ENCODE measurements at regions not wholly inside any gene's neighbourhood (a gene's known extent, or its start where the extent isn't known, plus 50 kb on each side); places are given as distances from the start of the nearest gene placed in this dataset.

DNA sequence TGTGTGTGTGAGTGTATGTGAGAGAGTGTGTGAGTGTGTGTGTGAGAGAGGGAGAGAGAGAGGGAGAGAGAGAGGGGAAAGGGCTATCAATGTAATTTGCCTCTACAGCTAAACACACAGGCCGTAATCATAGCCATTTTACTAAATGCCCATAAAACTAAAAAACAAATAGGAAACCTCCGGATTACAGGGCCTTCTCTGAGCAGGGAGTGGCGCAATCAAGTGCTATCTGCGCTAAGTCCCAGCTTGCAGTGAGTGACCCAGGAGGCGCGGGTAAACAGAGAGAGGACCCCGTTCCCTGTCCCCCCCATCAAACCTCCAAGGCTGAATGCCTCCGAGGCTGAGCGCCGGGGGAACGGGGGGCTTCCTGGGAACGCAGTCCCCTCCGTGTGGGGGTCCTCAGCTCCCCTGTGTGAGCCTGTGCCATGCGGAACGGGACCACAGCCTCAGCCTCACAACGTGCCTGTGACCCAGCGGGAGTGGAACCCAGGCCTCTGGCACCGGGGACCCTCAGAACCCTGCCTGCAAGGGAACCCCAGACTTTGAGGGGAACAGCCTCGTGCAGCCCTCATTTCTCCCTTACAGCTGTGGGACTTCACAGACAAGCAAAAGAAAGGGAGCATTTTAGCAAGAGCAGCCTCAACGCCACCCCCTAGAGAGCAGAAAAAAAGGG is 54.7 kb upstream of the ID2 start:
- TF ChIP-seq NFIC (IDR thresholded peaks at IDR 0.05) (no peak), RAD21 (IDR thresholded peaks at IDR 0.05; ENCODE audit: low read depth) (no peak), FOXM1 (IDR thresholded peaks at IDR 0.05; ENCODE audit: borderline replicate concordance, low read depth) (no peak), EP300 (IDR thresholded peaks at IDR 0.05; ENCODE audit: borderline replicate concordance) (no peak), EGR1 (IDR thresholded peaks at IDR 0.05) (no peak), TCF12 (IDR thresholded peaks at IDR 0.05; ENCODE audit: low read depth) (no peak), CEBPB (IDR thresholded peaks at IDR 0.05) (no peak), ZBTB7A (IDR thresholded peaks at IDR 0.05; ENCODE audit: low read depth) (no peak), YY1 (IDR thresholded peaks at IDR 0.05; ENCODE audit: low read depth) (no peak), TAF1 (IDR thresholded peaks at IDR 0.05; ENCODE audit: low read depth) (no peak), TEAD4 (IDR thresholded peaks at IDR 0.05) (no peak), CREB1 (IDR thresholded peaks at IDR 0.05; ENCODE audit: low read depth) (no peak)
- TF ChIP-seq, protein P1, sequence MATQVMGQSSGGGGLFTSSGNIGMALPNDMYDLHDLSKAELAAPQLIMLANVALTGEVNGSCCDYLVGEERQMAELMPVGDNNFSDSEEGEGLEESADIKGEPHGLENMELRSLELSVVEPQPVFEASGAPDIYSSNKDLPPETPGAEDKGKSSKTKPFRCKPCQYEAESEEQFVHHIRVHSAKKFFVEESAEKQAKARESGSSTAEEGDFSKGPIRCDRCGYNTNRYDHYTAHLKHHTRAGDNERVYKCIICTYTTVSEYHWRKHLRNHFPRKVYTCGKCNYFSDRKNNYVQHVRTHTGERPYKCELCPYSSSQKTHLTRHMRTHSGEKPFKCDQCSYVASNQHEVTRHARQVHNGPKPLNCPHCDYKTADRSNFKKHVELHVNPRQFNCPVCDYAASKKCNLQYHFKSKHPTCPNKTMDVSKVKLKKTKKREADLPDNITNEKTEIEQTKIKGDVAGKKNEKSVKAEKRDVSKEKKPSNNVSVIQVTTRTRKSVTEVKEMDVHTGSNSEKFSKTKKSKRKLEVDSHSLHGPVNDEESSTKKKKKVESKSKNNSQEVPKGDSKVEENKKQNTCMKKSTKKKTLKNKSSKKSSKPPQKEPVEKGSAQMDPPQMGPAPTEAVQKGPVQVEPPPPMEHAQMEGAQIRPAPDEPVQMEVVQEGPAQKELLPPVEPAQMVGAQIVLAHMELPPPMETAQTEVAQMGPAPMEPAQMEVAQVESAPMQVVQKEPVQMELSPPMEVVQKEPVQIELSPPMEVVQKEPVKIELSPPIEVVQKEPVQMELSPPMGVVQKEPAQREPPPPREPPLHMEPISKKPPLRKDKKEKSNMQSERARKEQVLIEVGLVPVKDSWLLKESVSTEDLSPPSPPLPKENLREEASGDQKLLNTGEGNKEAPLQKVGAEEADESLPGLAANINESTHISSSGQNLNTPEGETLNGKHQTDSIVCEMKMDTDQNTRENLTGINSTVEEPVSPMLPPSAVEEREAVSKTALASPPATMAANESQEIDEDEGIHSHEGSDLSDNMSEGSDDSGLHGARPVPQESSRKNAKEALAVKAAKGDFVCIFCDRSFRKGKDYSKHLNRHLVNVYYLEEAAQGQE (IDR thresholded peaks at IDR 0.05; ENCODE audit: low read depth), result no peak
- TF ChIP-seq, protein P2, sequence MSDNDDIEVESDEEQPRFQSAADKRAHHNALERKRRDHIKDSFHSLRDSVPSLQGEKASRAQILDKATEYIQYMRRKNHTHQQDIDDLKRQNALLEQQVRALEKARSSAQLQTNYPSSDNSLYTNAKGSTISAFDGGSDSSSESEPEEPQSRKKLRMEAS (IDR thresholded peaks at IDR 0.05), result no peak
- TF ChIP-seq, protein P3, sequence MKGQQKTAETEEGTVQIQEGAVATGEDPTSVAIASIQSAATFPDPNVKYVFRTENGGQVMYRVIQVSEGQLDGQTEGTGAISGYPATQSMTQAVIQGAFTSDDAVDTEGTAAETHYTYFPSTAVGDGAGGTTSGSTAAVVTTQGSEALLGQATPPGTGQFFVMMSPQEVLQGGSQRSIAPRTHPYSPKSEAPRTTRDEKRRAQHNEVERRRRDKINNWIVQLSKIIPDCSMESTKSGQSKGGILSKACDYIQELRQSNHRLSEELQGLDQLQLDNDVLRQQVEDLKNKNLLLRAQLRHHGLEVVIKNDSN (IDR thresholded peaks at IDR 0.05), result no peak

DNA sequence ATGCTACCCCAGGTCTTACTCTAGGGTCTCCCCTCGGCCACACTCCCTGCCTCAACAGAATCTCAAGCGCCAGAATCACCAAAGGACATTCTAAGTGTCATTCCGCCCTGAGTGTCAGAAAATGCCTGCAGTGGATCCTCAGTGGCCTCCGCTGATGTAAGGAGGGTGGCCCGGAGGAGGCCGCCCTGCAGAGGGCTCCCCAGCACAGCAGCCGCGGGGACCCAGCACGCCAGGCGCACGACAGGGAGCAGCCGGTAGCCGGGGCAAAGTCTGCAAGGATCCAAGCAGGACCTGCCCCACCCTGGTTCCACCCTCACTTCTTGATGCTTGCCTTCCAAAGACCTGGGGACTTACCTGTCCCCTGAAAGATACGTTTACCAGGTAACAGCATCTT is 54.2 kb upstream of the ID2 start:
- TF ChIP-seq EP300 (IDR thresholded peaks at IDR 0.05; ENCODE audit: borderline replicate concordance) (no peak), TCF12 (IDR thresholded peaks at IDR 0.05; ENCODE audit: low read depth) (no peak), TEAD4 (IDR thresholded peaks at IDR 0.05) (no peak), FOXM1 (IDR thresholded peaks at IDR 0.05; ENCODE audit: borderline replicate concordance, low read depth) (no peak), CREB1 (IDR thresholded peaks at IDR 0.05; ENCODE audit: low read depth) (no peak), TAF1 (IDR thresholded peaks at IDR 0.05; ENCODE audit: low read depth) (no peak), CEBPB (IDR thresholded peaks at IDR 0.05) (no peak), ZBTB7A (IDR thresholded peaks at IDR 0.05; ENCODE audit: low read depth) (no peak), RAD21 (IDR thresholded peaks at IDR 0.05; ENCODE audit: low read depth) (no peak), EGR1 (IDR thresholded peaks at IDR 0.05) (no peak), NFIC (IDR thresholded peaks at IDR 0.05) (no peak), YY1 (IDR thresholded peaks at IDR 0.05; ENCODE audit: low read depth) (no peak)
- TF ChIP-seq, protein P1 (IDR thresholded peaks at IDR 0.05; ENCODE audit: low read depth), result no peak
- TF ChIP-seq, protein P3 (IDR thresholded peaks at IDR 0.05), result no peak
- TF ChIP-seq, protein P2 (IDR thresholded peaks at IDR 0.05), result no peak

DNA sequence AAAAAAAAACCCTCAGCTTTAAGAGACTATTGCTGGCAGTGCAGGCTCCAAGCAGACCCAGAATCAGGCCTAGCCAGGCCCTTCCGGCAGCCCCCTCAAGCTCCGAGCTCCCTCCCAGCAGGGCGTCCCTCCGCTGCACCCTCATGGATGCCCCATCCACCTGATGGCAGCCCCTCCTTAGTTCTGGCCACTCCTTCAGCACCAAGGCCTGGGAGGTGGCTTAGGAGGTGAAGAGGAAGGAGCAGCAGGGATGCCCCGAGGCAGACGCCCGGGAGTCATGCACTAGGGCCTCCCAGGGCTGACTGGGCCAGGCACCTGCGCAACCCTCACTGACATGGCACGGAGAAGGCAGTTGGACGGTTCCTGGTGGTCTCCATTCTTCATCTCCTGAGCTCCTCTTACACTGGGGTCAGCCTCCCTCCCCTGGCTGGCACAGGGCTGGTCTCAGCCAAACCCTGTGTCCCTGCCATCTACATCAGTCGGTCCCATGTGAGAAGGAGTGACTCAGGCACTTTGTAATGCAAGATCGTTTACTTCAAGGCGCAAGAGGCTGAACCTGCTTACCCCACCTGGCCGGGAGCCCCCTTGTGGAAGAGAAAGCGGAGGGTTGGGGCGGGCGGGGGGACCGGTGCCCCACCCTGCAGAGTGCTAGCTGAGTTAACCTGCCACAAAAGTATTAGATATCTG is 53.5 kb upstream of the ID2 start:
- TF ChIP-seq NFIC (IDR thresholded peaks at IDR 0.05), result no peak
- TF ChIP-seq ZBTB7A (IDR thresholded peaks at IDR 0.05; ENCODE audit: low read depth), result no peak
- TF ChIP-seq EGR1 (IDR thresholded peaks at IDR 0.05), result no peak
- TF ChIP-seq RAD21 (IDR thresholded peaks at IDR 0.05; ENCODE audit: low read depth), result no peak
- TF ChIP-seq TAF1 (IDR thresholded peaks at IDR 0.05; ENCODE audit: low read depth), result no peak
- no peak for TF ChIP-seq CREB1 (IDR thresholded peaks at IDR 0.05; ENCODE audit: low read depth)
- TF ChIP-seq TEAD4 (IDR thresholded peaks at IDR 0.05), result no peak
- TF ChIP-seq, protein P2 (IDR thresholded peaks at IDR 0.05), result no peak
- TF ChIP-seq, protein P3 (IDR thresholded peaks at IDR 0.05), result no peak
- TF ChIP-seq YY1 (IDR thresholded peaks at IDR 0.05; ENCODE audit: low read depth), result no peak
- no peak for TF ChIP-seq TCF12 (IDR thresholded peaks at IDR 0.05; ENCODE audit: low read depth)
- TF ChIP-seq FOXM1 (IDR thresholded peaks at IDR 0.05; ENCODE audit: borderline replicate concordance, low read depth), result no peak
- TF ChIP-seq, protein P1 (IDR thresholded peaks at IDR 0.05; ENCODE audit: low read depth), result no peak
- TF ChIP-seq EP300 (IDR thresholded peaks at IDR 0.05; ENCODE audit: borderline replicate concordance), result no peak
- no peak for TF ChIP-seq CEBPB (IDR thresholded peaks at IDR 0.05)
